Kidney (tissue), 13 donors: ENCODE measurements at regions not wholly inside any gene's neighbourhood (a gene's known extent, or its start where the extent isn't known, plus 50 kb on each side); places are given as distances from the start of the nearest gene placed in this dataset.
A peak's percentile ranks its signal among the peaks of the same experiment; 100 is the strongest.

Source experiments
- DNase-seq, 5 donors: peaks; one replicate each; pipeline ENCODE4 v3.0.0-alpha.2; 2013 to 2020
- FAIRE-seq: peaks from 2 replicates; lab custom pipeline; 2012; peaks lifted over from hg19 to GRCh38; lab: Jason Lieb, UNC
- H3K27ac ChIP-seq, 2 donors: one replicate each; pipeline ENCODE4 v1.7.0; 2013; ENCODE audit warnings: low read depth in 2 of 2, low read length in 2 of 2, inconsistent platforms in 1 of 2
- H3K27me3 ChIP-seq: one replicate; pipeline ENCODE4 v1.7.1; 2013; ENCODE audit warnings: low read length, inconsistent platforms; ENCODE audit not compliant: control insufficient read depth, insufficient read depth
- H3K36me3 ChIP-seq, 3 donors: one replicate each; pipeline versions ENCODE4 v1.7.0 to v1.7.1; 2013; ENCODE audit warnings: low read length in 3 of 3, control low read depth in 1 of 3, inconsistent platforms in 1 of 3; ENCODE audit not compliant: insufficient read depth in 3 of 3, control insufficient read depth in 2 of 3
- H3K4me1 ChIP-seq, 3 donors: one replicate each; pipeline versions ENCODE4 v1.7.0 to v1.7.1; 2013; ENCODE audit warnings: low read length in 3 of 3, inconsistent platforms in 1 of 3, low read depth in 1 of 3; ENCODE audit not compliant: control insufficient read depth in 2 of 3, insufficient read depth in 2 of 3
- H3K4me3 ChIP-seq, 3 donors: one replicate each; pipeline versions ENCODE4 v1.7.0 to v1.8.1; 2013; ENCODE audit warnings: low read length in 3 of 3, control low read depth in 1 of 3, inconsistent platforms in 1 of 3
- H3K9ac ChIP-seq, 3 donors: one replicate each; pipeline versions ENCODE4 v1.7.0 to v1.7.1; 2013; ENCODE audit warnings: low read length in 3 of 3, control low read depth in 1 of 3, inconsistent platforms in 1 of 3
- H3K9me3 ChIP-seq, 3 donors: one replicate each; pipeline versions ENCODE4 v1.7.0 to v1.7.1; 2013; ENCODE audit warnings: low read length in 3 of 3, control low read depth in 1 of 3, inconsistent platforms in 1 of 3; ENCODE audit not compliant: control insufficient read depth in 2 of 3, insufficient read depth in 1 of 3
- CTCF ChIP-seq: IDR thresholded peaks from 3 replicates; pipeline ENCODE4 v1.5.1; 2012; ENCODE audit warnings: mild to moderate bottlenecking, moderate library complexity, borderline replicate concordance; ENCODE audit not compliant: insufficient read depth; ENCODE audit errors: extremely low read depth
- intact Hi-C: fragments of 100-400 bp; cut with DNase I; formaldehyde crosslinking; loops from one replicate; pipeline ENCODE4 v1.11.1; 2022
- donor health status: control.
- donor health status: control.
- donor health status: control.
- donor health status: control.
- donor health status: control.
- donor health status: DM: yes; HTN: yes; CAD: no.
- donor health status: Normal renal cell carcinoma (clear cell type).

GRCh38 chr5:36389245-36389644, 87.5 kb upstream of the RANBP3L start:
- DNase-seq (peak in 2 of 5 donors; percentile 11 to 46), FAIRE-seq (no peak)
- TF ChIP-seq CTCF = no peak
- H3K4me3 ChIP-seq = no peak overlapping the region
- no peaks in the 10 kb centered on the region for H3K36me3 ChIP-seq
- H3K27ac ChIP-seq = no peak overlapping the region
- no peaks in the 10 kb centered on the region for H3K9me3 ChIP-seq
- no peaks in the 10 kb centered on the region for H3K27me3 ChIP-seq
- peaks cover 0 to 4% (median 0%) of the 10 kb centered on the region in 3 donors for H3K4me1 ChIP-seq
- no peak overlapping the region for H3K9ac ChIP-seq
- intact Hi-C loops = no loop called here

GRCh38 chr5:36390640-36391039, 88.9 kb upstream of the RANBP3L start:
- Histone ChIP-seq H3K9ac (no peak overlapping the region), H3K36me3 (no peaks in the 10 kb centered on the region), H3K27me3 (no peaks in the 10 kb centered on the region), H3K4me3 (no peak overlapping the region), H3K27ac (no peak overlapping the region), H3K4me1 (peaks cover 0 to 4% (median 0%) of the 10 kb centered on the region in 3 donors), H3K9me3 (no peaks in the 10 kb centered on the region)
- FAIRE-seq (no peak), DNase-seq (no peak)
- intact Hi-C loops = no loop called here
- TF ChIP-seq CTCF = no peak

- DNase-seq (no peak), FAIRE-seq (no peak)
- Histone ChIP-seq H3K27ac (no peak overlapping the region), H3K9me3 (no peaks in the 10 kb centered on the region), H3K27me3 (no peaks in the 10 kb centered on the region), H3K9ac (no peak overlapping the region), H3K36me3 (no peaks in the 10 kb centered on the region), H3K4me3 (no peak overlapping the region), H3K4me1 (peaks cover 0 to 4% (median 0%) of the 10 kb centered on the region in 3 donors)
- no peak for TF ChIP-seq CTCF
- intact Hi-C loops = no loop called here
These were observed 90.5 kb upstream of the RANBP3L start for GRCh38 chr5:36392186-36392585.

- H3K9ac ChIP-seq = no peak overlapping the region
- DNase-seq (no peak), FAIRE-seq (no peak)
- intact Hi-C loops = no loop called here
- no peaks in the 10 kb centered on the region for H3K9me3 ChIP-seq
- no peaks in the 10 kb centered on the region for H3K27me3 ChIP-seq
- H3K4me1 ChIP-seq = peaks cover 0 to 4% (median 0%) of the 10 kb centered on the region in 3 donors
- no peaks in the 10 kb centered on the region for H3K36me3 ChIP-seq
- no peak for TF ChIP-seq CTCF
- no peak overlapping the region for H3K27ac ChIP-seq
- no peak overlapping the region for H3K4me3 ChIP-seq
These were observed 91.1 kb upstream of the RANBP3L start for GRCh38 chr5:36392818-36393217.
